22Rv1 (cell line): ENCODE measurements at regions not wholly inside any gene's neighbourhood (a gene's known extent, or its start where the extent isn't known, plus 50 kb on each side); places are given as distances from the start of the nearest gene placed in this dataset.

Source experiments
- CTCF ChIP-seq: fragments of 450-650 bp; IDR thresholded peaks from 2 replicates; pipeline ENCODE4 v1.5.1; 2017; ENCODE audit warnings: mild to moderate bottlenecking
- ZFX ChIP-seq: fragments of 450-650 bp; IDR thresholded peaks from 2 replicates; pipeline ENCODE4 v1.6.1; 2017; ENCODE audit warnings: antibody characterized with exemption, borderline replicate concordance

DNA sequence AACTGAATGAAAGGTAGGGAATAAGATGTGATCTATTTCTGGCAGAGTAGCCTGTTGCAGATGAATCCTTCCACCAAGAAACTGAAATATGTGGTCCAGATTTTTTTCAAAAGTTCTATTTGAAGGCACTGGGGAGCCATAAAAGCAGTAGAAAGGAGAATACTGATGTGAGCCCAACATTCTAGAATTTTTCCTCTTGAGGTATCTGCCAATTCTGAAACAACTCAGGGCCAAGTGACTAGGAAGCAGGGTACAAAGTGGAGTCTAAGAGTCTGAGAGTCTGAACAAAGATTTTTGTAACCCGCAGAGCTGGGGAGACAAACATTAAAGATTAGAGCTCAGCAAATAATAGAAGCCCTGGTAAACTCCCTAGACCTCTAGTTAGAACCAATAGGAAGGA lies 58.3 kb upstream of the SLCO3A1 start:
- TF ChIP-seq CTCF (no peak), ZFX (no peak)
